HCT116 (cell line): ENCODE measurements at regions not wholly inside any gene's neighbourhood (a gene's known extent, or its start where the extent isn't known, plus 50 kb on each side); places are given as distances from the start of the nearest gene placed in this dataset.

Source experiments
- ATAC-seq: fragments of 200-7000 bp; cut with Tn5 transposase; 2 replicates; pipeline ENCODE4 v1.9.1; 2020; ENCODE audit warnings: mild to moderate bottlenecking, moderate library complexity
- BruUV-seq: library from RNA; stranded (reverse); fragments of 400-500 nt; replicated peaks from 2 replicates; lab custom pipeline; 2021; lab: Mats Ljungman, UMichigan
- CTCF ChIA-PET: fragments of 300-600 bp; sonication (Branson Sonifier 250); formaldehyde crosslinking; loops from one replicate; lab custom pipeline; 2021; ENCODE audit warnings: antibody characterized with exemption; lab: Charles Lee
- POLR2A ChIA-PET: fragments of 300-600, 350-600 bp; sonication (Branson Sonifier 250); formaldehyde crosslinking; loops from one replicate; lab custom pipeline; 2021; ENCODE audit warnings: antibody characterized with exemption; lab: Charles Lee
- RAD21 ChIA-PET, 2 experiments: fragments of 300-600 bp; sonication (Branson Sonifier 250); formaldehyde crosslinking; loops; one replicate each; lab custom pipeline; 2023; ENCODE audit warnings: low total read pairs in 2 of 2; ENCODE audit not compliant: uncharacterized antibody in 2 of 2, unreplicated experiment in 2 of 2, low non-redundant PET in 1 of 2; lab: Charles Lee
- DNase-seq: peaks from one replicate; pipeline ENCODE4 v3.0.0-alpha.2; 2010; ENCODE audit warnings: low read depth, low spot score
- H2AFZ ChIP-seq: fragments of 200-600 bp; shearing (Covaris generic), sonication (generic); 2 replicates; pipeline ENCODE4 v1.6.1; 2017; ENCODE audit warnings: low read depth, mixed run types, mixed read lengths, antibody characterized with exemption, low read length; ENCODE audit not compliant: poor library complexity, severe bottlenecking
- H3K27ac ChIP-seq: 2 replicates; pipeline ENCODE4 v1.5.1; 2012; ENCODE audit warnings: low read depth, low read length
- H3K27me3 ChIP-seq: fragments of 200-600 bp; sonication (generic); 2 replicates; pipeline ENCODE4 v1.6.1; 2016; ENCODE audit warnings: mixed run types, low read length, mixed read lengths; ENCODE audit not compliant: insufficient read depth
- H3K36me3 ChIP-seq, 2 experiments: fragments of 200-500 bp in 1 of 2; fragments of 200-600 bp in 1 of 2; sonication (Bioruptor generic) in 1 of 2; sonication (generic) in 1 of 2; 2 replicates each; pipeline versions ENCODE4 v1.5.1 to v1.6.1; 2014 to 2016; ENCODE audit warnings: low read length in 2 of 2, inconsistent platforms in 1 of 2, mixed read lengths in 1 of 2, mixed run types in 1 of 2; ENCODE audit not compliant: insufficient read depth in 2 of 2, control insufficient read depth in 1 of 2
- H3K4me1 ChIP-seq, 2 experiments: fragments of 200-600 bp in 1 of 2; sonication (generic) in 1 of 2; 2 replicates each; pipeline versions ENCODE4 v1.5.1 to v1.6.1; 2012 to 2017; ENCODE audit warnings: low read length in 2 of 2, inconsistent platforms in 1 of 2, mild to moderate bottlenecking in 1 of 2, mixed read lengths in 1 of 2, mixed run types in 1 of 2, moderate library complexity in 1 of 2; ENCODE audit not compliant: insufficient read depth in 2 of 2, control insufficient read depth in 1 of 2
- H3K4me2 ChIP-seq: fragments of 200-600 bp; sonication (generic); 2 replicates; pipeline ENCODE4 v1.6.1; 2017; ENCODE audit warnings: mixed run types, low read length, mixed read lengths
- H3K4me3 ChIP-seq, 2 experiments: fragments of 200-600 bp in 1 of 2; sonication (generic) in 1 of 2; replicated peaks in 1 of 2; 2 replicates each; pipeline ENCODE4 v1.5.1; 2011 to 2016; ENCODE audit warnings: low read length in 2 of 2, control low read depth in 1 of 2, low read depth in 1 of 2, mild to moderate bottlenecking in 1 of 2, mixed read lengths in 1 of 2, mixed run types in 1 of 2
- H3K79me2 ChIP-seq: fragments of 200-600 bp; sonication (generic); 2 replicates; pipeline ENCODE4 v1.6.1; 2017; ENCODE audit warnings: mild to moderate bottlenecking, mixed run types, low read length, moderate library complexity, mixed read lengths; ENCODE audit not compliant: insufficient read depth
- H3K9ac ChIP-seq: fragments of 200-600 bp; sonication (generic); 2 replicates; pipeline ENCODE4 v1.6.1; 2016; ENCODE audit warnings: low read length, mixed read lengths
- H3K9me2 ChIP-seq: fragments of 200-600 bp; sonication (generic), shearing (Covaris generic); 2 replicates; pipeline ENCODE4 v1.6.1; 2017; ENCODE audit warnings: mixed run types, mild to moderate bottlenecking, moderate library complexity; ENCODE audit not compliant: insufficient read depth
- H3K9me3 ChIP-seq, 2 experiments: fragments of 200-500 bp in 1 of 2; fragments of 200-600 bp in 1 of 2; sonication (Bioruptor generic) in 1 of 2; sonication (generic) in 1 of 2; 2 replicates each; pipeline ENCODE4 v1.6.1; 2014 to 2017; ENCODE audit warnings: low read length in 2 of 2, mixed read lengths in 2 of 2, inconsistent platforms in 1 of 2, low read depth in 1 of 2, mild to moderate bottlenecking in 1 of 2, mixed run types in 1 of 2, moderate library complexity in 1 of 2; ENCODE audit not compliant: control insufficient read depth in 1 of 2, insufficient read depth in 1 of 2
- H4K20me1 ChIP-seq: fragments of 200-600 bp; sonication (generic), shearing (Covaris generic); 2 replicates; pipeline ENCODE4 v1.6.1; 2017; ENCODE audit warnings: mixed run types, mild to moderate bottlenecking, moderate library complexity; ENCODE audit not compliant: insufficient read depth
- ELF1 ChIP-seq: IDR thresholded peaks from 2 replicates; pipeline ENCODE4 v1.6.1; 2012; ENCODE audit warnings: low read depth, borderline replicate concordance
- EZH2phosphoT487 ChIP-seq: fragments of 200-600 bp; IDR thresholded peaks from 2 replicates; pipeline ENCODE4 v1.6.1; 2018; ENCODE audit warnings: antibody characterized with exemption, borderline replicate concordance
- JUND ChIP-seq: IDR thresholded peaks from 2 replicates; pipeline ENCODE4 v1.6.1; 2012
- MAX ChIP-seq: IDR thresholded peaks from 2 replicates; pipeline ENCODE4 v1.6.1; 2012
- POLR2A ChIP-seq: IDR thresholded peaks from 2 replicates; pipeline ENCODE4 v1.7.0; 2011; ENCODE audit warnings: borderline replicate concordance; ENCODE audit not compliant: insufficient read depth, insufficient read length; ENCODE audit errors: extremely low read depth
- POLR2AphosphoS5 ChIP-seq: IDR thresholded peaks from 2 replicates; pipeline ENCODE4 v1.6.1; 2011; ENCODE audit warnings: mild to moderate bottlenecking, low read depth, low read length, moderate library complexity
- SRF ChIP-seq: IDR thresholded peaks from 2 replicates; pipeline ENCODE4 v1.6.1; 2012; ENCODE audit warnings: low read depth
- ZNF274 ChIP-seq: fragments of 200-500 bp; sonication (Bioruptor generic); IDR thresholded peaks from 2 replicates; pipeline ENCODE4 v1.6.1; 2014; ENCODE audit warnings: mild to moderate bottlenecking, low read depth, low read length, inconsistent platforms
- intact Hi-C: fragments of 100-400 bp; cut with micrococcal nuclease; formaldehyde crosslinking; loops from 2 replicates; pipeline ENCODE4 v1.10.0; 2022
- TF ChIP-seq, protein P1 (sequence below), 3 experiments: fragments of 200-600 bp in 1 of 3; sonication (generic) in 1 of 3; IDR thresholded peaks in 2 of 3; conservative IDR thresholded peaks in 1 of 3; 2 replicates each; pipeline ENCODE4 v1.5.1; 2012 to 2017; ENCODE audit warnings: low read depth in 2 of 3, low read length in 2 of 3, antibody characterized with exemption in 1 of 3, borderline replicate concordance in 1 of 3, control low read depth in 1 of 3, mild to moderate bottlenecking in 1 of 3, mixed read lengths in 1 of 3, mixed run types in 1 of 3, moderate library complexity in 1 of 3; ENCODE audit not compliant: insufficient read depth in 1 of 3
- TF ChIP-seq, protein P2 (sequence below): IDR thresholded peaks from 2 replicates; pipeline ENCODE4 v1.6.1; 2012; ENCODE audit warnings: low read depth
- TF ChIP-seq, protein P3 (sequence below): IDR thresholded peaks from 2 replicates; pipeline ENCODE4 v1.6.1; 2011; ENCODE audit warnings: mild to moderate bottlenecking, low read length, moderate library complexity; ENCODE audit not compliant: insufficient replicate concordance; ENCODE audit errors: extremely low read depth

DNA sequence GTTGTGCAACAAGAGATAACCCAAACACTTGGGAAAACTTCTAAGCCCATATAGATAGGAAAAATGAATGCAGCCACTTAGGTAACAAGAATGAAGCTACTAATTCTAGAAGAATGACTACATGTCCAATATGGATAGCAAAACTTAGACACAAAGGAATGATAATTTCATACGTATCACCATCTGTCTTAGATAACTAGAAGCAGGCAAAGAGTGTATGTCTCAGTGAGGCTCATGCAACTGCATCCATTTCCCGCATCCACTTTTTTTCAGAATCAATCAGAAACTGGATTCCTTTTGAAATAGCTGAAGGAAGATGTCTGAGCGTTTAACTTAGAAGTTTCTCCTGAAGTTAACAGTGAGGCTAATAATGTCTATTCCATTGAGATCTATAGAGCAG is 408.7 kb upstream of the PITX2 start:
- no peaks in the 10 kb centered on the region for H3K36me3 ChIP-seq
- H3K27me3 ChIP-seq = no peaks in the 10 kb centered on the region
- H3K4me2 ChIP-seq = no peak overlapping the region
- RAD21 ChIA-PET = no interaction called here
- no peaks in the 10 kb centered on the region for H4K20me1 ChIP-seq
- CTCF ChIA-PET = no interaction called here
- H3K79me2 ChIP-seq = no peaks in the 10 kb centered on the region
- no peak overlapping the region for H3K9ac ChIP-seq
- no peak for ATAC-seq
- POLR2A ChIA-PET = no interaction called here
- BruUV-seq = no TSS peak
- TF ChIP-seq JUND (no peak), POLR2A (no peak), SRF (no peak), POLR2AphosphoS5 (no peak), ZNF274 (no peak)
- TF ChIP-seq, all 23 proteins: peak for 0
- Histone ChIP-seq H3K4me1 (peaks cover 0 to 2% of the 10 kb centered on the region in 2 experiments; a peak in 1 of 4 replicates), H3K4me3 (no peak overlapping the region), H3K9me3 (no peaks in the 10 kb centered on the region), H3K9me2 (no peaks in the 10 kb centered on the region), H3K27ac (no peak overlapping the region), H2AFZ (no peak overlapping the region)
- no peak for DNase-seq
- intact Hi-C loops = no loop called here

GRCh38 chr4:111037591-111038360 is 414.9 kb upstream of the PITX2 start:
- DNase-seq (no peak), ATAC-seq (no peak)
- Histone ChIP-seq H3K9ac (no peak overlapping the region), H3K4me3 (no peak overlapping the region), H3K9me3 (no peaks in the 10 kb centered on the region), H4K20me1 (no peaks in the 10 kb centered on the region), H2AFZ (no peak overlapping the region), H3K27me3 (no peaks in the 10 kb centered on the region), H3K4me1 (no peaks in the 10 kb centered on the region), H3K4me2 (no peak overlapping the region), H3K79me2 (no peaks in the 10 kb centered on the region), H3K9me2 (no peaks in the 10 kb centered on the region), H3K36me3 (no peaks in the 10 kb centered on the region), H3K27ac (no peak overlapping the region)
- POLR2A ChIA-PET = no interaction called here
- RAD21 ChIA-PET = no interaction called here
- CTCF ChIA-PET = no interaction called here
- intact Hi-C loops = no loop called here
- no TSS peak for BruUV-seq
- TF ChIP-seq, protein P1, sequence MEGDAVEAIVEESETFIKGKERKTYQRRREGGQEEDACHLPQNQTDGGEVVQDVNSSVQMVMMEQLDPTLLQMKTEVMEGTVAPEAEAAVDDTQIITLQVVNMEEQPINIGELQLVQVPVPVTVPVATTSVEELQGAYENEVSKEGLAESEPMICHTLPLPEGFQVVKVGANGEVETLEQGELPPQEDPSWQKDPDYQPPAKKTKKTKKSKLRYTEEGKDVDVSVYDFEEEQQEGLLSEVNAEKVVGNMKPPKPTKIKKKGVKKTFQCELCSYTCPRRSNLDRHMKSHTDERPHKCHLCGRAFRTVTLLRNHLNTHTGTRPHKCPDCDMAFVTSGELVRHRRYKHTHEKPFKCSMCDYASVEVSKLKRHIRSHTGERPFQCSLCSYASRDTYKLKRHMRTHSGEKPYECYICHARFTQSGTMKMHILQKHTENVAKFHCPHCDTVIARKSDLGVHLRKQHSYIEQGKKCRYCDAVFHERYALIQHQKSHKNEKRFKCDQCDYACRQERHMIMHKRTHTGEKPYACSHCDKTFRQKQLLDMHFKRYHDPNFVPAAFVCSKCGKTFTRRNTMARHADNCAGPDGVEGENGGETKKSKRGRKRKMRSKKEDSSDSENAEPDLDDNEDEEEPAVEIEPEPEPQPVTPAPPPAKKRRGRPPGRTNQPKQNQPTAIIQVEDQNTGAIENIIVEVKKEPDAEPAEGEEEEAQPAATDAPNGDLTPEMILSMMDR (IDR thresholded peaks at IDR 0.05 in 2 of 3, conservative IDR thresholded peaks at IDR 0.05 in 1 of 3; ENCODE audit: borderline replicate concordance in 1 of 3, insufficient read depth in 1 of 3, low read depth in 2 of 3, low read length in 2 of 3) = no peak
- TF ChIP-seq EZH2phosphoT487 (no peak), MAX (no peak), ELF1 (no peak), JUND (no peak)
- TF ChIP-seq, protein P2, sequence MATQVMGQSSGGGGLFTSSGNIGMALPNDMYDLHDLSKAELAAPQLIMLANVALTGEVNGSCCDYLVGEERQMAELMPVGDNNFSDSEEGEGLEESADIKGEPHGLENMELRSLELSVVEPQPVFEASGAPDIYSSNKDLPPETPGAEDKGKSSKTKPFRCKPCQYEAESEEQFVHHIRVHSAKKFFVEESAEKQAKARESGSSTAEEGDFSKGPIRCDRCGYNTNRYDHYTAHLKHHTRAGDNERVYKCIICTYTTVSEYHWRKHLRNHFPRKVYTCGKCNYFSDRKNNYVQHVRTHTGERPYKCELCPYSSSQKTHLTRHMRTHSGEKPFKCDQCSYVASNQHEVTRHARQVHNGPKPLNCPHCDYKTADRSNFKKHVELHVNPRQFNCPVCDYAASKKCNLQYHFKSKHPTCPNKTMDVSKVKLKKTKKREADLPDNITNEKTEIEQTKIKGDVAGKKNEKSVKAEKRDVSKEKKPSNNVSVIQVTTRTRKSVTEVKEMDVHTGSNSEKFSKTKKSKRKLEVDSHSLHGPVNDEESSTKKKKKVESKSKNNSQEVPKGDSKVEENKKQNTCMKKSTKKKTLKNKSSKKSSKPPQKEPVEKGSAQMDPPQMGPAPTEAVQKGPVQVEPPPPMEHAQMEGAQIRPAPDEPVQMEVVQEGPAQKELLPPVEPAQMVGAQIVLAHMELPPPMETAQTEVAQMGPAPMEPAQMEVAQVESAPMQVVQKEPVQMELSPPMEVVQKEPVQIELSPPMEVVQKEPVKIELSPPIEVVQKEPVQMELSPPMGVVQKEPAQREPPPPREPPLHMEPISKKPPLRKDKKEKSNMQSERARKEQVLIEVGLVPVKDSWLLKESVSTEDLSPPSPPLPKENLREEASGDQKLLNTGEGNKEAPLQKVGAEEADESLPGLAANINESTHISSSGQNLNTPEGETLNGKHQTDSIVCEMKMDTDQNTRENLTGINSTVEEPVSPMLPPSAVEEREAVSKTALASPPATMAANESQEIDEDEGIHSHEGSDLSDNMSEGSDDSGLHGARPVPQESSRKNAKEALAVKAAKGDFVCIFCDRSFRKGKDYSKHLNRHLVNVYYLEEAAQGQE = no peak
- TF ChIP-seq, protein P3, sequence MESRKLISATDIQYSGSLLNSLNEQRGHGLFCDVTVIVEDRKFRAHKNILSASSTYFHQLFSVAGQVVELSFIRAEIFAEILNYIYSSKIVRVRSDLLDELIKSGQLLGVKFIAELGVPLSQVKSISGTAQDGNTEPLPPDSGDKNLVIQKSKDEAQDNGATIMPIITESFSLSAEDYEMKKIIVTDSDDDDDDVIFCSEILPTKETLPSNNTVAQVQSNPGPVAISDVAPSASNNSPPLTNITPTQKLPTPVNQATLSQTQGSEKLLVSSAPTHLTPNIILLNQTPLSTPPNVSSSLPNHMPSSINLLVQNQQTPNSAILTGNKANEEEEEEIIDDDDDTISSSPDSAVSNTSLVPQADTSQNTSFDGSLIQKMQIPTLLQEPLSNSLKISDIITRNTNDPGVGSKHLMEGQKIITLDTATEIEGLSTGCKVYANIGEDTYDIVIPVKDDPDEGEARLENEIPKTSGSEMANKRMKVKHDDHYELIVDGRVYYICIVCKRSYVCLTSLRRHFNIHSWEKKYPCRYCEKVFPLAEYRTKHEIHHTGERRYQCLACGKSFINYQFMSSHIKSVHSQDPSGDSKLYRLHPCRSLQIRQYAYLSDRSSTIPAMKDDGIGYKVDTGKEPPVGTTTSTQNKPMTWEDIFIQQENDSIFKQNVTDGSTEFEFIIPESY = no peak
